ENCODE measurements at regions not wholly inside any gene's neighbourhood (a gene's known extent, or its start where the extent isn't known, plus 50 kb on each side); places are given as distances from the start of the nearest gene placed in this dataset.

DNA sequence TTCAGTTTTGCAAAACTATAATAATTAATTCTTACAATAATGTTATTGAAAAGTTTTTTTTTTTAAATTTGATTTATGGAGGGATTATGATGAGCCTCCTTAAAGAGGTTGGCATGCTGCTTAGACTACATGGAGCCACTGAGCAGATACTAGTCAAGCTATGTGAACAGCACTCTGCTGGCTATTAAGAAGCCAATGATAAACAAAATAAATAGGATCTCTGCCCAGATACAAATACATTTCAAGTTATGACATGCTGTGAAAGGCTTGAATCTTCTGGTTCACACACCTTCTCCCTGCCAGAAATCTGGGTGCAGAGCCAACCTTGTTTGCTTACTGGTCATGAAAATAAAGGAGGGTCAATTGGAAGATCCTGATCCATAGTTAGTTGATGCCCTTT is 107.4 kb upstream of the NAV3 start:
- TF ChIP-seq, protein P1, sequence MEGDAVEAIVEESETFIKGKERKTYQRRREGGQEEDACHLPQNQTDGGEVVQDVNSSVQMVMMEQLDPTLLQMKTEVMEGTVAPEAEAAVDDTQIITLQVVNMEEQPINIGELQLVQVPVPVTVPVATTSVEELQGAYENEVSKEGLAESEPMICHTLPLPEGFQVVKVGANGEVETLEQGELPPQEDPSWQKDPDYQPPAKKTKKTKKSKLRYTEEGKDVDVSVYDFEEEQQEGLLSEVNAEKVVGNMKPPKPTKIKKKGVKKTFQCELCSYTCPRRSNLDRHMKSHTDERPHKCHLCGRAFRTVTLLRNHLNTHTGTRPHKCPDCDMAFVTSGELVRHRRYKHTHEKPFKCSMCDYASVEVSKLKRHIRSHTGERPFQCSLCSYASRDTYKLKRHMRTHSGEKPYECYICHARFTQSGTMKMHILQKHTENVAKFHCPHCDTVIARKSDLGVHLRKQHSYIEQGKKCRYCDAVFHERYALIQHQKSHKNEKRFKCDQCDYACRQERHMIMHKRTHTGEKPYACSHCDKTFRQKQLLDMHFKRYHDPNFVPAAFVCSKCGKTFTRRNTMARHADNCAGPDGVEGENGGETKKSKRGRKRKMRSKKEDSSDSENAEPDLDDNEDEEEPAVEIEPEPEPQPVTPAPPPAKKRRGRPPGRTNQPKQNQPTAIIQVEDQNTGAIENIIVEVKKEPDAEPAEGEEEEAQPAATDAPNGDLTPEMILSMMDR (conservative IDR thresholded peaks at IDR 0.05) = no peak
- TF ChIP-seq EZH2 (IDR thresholded peaks at IDR 0.05; ENCODE audit: low read depth) = no peak
